ENCODE measurements at regions not wholly inside any gene's neighbourhood (a gene's known extent, or its start where the extent isn't known, plus 50 kb on each side); places are given as distances from the start of the nearest gene placed in this dataset.
A peak's percentile ranks its signal among the peaks of the same experiment; 100 is the strongest.

DNA sequence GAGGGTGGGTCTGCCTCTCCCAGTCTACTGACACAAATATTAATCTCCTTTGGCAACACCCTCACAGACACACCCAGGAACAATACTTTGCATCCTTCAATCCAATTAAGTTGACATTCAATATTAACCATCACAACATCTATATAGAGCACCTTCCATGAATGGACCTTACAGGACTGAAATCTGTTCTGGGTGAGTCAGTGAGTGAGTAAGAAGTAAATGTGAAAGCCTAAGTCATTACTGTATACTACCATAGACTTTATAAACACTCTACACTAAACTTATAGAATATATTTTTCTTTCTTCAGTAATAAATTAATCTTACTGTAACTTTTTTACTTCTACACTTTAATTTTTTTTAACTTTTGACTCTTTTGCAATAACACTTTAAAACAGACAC, 993.8 kb upstream of the MAP3K7 start:
- no peaks in the 10 kb centered on the region for H3K36me3 Mint-ChIP-seq (ENCODE audit: unreplicated experiment)
- peaks cover 12% of the 10 kb centered on the region for H3K4me1 Mint-ChIP-seq (ENCODE audit: unreplicated experiment)
- no peaks in the 10 kb centered on the region for H3K9me3 Mint-ChIP-seq (ENCODE audit: unreplicated experiment)
- no peaks in the 10 kb centered on the region for H3K27me3 Mint-ChIP-seq (ENCODE audit: unreplicated experiment)
- H3K27ac Mint-ChIP-seq (ENCODE audit: unreplicated experiment): no peak overlapping the region
- H3K4me3 Mint-ChIP-seq (ENCODE audit: unreplicated experiment): no peak overlapping the region
- TF ChIP-seq, protein P1, sequence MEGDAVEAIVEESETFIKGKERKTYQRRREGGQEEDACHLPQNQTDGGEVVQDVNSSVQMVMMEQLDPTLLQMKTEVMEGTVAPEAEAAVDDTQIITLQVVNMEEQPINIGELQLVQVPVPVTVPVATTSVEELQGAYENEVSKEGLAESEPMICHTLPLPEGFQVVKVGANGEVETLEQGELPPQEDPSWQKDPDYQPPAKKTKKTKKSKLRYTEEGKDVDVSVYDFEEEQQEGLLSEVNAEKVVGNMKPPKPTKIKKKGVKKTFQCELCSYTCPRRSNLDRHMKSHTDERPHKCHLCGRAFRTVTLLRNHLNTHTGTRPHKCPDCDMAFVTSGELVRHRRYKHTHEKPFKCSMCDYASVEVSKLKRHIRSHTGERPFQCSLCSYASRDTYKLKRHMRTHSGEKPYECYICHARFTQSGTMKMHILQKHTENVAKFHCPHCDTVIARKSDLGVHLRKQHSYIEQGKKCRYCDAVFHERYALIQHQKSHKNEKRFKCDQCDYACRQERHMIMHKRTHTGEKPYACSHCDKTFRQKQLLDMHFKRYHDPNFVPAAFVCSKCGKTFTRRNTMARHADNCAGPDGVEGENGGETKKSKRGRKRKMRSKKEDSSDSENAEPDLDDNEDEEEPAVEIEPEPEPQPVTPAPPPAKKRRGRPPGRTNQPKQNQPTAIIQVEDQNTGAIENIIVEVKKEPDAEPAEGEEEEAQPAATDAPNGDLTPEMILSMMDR (IDR thresholded peaks at IDR 0.05): no peak
- DNase-seq (ENCODE audit: extremely low spot score, unreplicated experiment): no peak

DNA sequence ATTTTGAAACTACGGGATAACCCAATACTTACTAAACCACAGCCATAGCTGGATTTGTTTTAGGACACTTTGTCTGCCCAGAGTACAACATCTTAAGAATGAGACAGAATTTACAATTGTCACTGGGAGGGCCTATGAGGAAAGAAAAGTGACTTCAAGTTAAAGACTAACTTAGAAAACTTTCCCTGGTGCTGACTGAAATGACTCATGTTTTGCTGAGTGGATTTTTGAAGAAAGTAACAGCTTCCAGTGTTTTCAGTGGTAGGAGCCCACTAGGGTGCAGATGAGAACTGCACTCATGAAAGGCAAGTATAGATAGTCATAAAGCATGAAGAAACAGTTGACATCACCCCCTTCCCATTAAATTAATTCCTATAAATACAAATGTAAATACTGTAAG, 988.2 kb upstream of the MAP3K7 start:
- no peak overlapping the region for H3K4me3 Mint-ChIP-seq (ENCODE audit: unreplicated experiment)
- no peaks in the 10 kb centered on the region for H3K9me3 Mint-ChIP-seq (ENCODE audit: unreplicated experiment)
- no peak for DNase-seq (ENCODE audit: extremely low spot score, unreplicated experiment)
- peaks cover 8% of the 10 kb centered on the region for H3K4me1 Mint-ChIP-seq (ENCODE audit: unreplicated experiment)
- TF ChIP-seq, protein P1 (IDR thresholded peaks at IDR 0.05): peak; percentile 22
- no peaks in the 10 kb centered on the region for H3K36me3 Mint-ChIP-seq (ENCODE audit: unreplicated experiment)
- no peaks in the 10 kb centered on the region for H3K27me3 Mint-ChIP-seq (ENCODE audit: unreplicated experiment)
- no peak overlapping the region for H3K27ac Mint-ChIP-seq (ENCODE audit: unreplicated experiment)

DNA sequence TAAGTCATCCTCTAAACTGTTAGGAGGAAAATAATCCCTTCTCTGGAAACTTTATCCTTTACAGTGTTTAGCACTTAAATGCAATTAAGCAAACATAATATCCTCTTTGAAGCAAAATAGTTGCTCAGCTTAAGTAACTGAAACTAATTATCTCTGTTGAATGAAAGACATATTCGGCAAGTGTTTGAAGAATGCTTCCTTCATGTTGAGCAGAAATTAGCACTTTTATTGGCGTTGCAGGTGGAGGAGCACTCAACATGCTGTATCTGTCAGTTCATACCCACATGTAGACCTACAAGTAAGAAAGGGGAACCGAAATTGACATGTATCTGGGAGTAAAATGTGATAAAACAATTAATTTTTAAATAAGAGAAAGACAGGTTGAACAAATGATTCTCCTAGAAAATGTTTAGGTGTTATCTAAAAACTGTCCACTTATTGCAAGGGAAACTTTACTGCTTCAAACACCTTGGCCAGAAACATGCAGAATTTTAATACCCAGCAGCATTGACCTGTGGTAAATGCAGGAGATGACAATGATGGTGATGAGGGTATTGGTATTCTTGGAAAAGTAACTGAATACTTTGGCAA, 987.0 kb upstream of the MAP3K7 start:
- no peak overlapping the region for H3K27ac Mint-ChIP-seq (ENCODE audit: unreplicated experiment)
- H3K36me3 Mint-ChIP-seq (ENCODE audit: unreplicated experiment): no peaks in the 10 kb centered on the region
- H3K4me3 Mint-ChIP-seq (ENCODE audit: unreplicated experiment): no peak overlapping the region
- H3K9me3 Mint-ChIP-seq (ENCODE audit: unreplicated experiment): no peaks in the 10 kb centered on the region
- H3K4me1 Mint-ChIP-seq (ENCODE audit: unreplicated experiment): peaks cover 8% of the 10 kb centered on the region
- TF ChIP-seq, protein P1 (IDR thresholded peaks at IDR 0.05): no peak
- H3K27me3 Mint-ChIP-seq (ENCODE audit: unreplicated experiment): no peaks in the 10 kb centered on the region
- DNase-seq (ENCODE audit: extremely low spot score, unreplicated experiment): no peak

DNA sequence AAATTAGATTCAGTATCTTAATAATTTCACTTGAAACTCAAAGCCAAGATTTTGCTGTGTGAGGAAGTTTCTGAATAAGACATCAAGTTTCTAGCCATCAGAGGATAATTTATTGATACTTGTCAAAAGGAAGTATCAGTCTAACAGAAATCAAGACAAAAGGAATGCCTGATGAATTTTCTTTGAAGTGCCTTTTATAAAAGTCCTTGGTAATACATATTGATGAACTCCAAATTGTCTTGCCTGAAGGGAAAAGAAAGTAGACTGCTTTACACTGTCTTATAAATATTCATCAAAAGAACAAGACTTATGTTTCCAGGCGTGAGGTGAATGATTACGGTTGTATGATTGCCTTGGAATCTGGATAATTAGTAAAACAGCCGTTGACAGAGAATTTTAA, 986.0 kb upstream of the MAP3K7 start:
- Mint-ChIP-seq H3K36me3 (ENCODE audit: unreplicated experiment) (no peaks in the 10 kb centered on the region), H3K4me3 (ENCODE audit: unreplicated experiment) (no peak overlapping the region), H3K4me1 (ENCODE audit: unreplicated experiment) (peaks cover 8% of the 10 kb centered on the region), H3K27ac (ENCODE audit: unreplicated experiment) (no peak overlapping the region), H3K9me3 (ENCODE audit: unreplicated experiment) (no peaks in the 10 kb centered on the region), H3K27me3 (ENCODE audit: unreplicated experiment) (no peaks in the 10 kb centered on the region)
- TF ChIP-seq, protein P1 (IDR thresholded peaks at IDR 0.05): no peak
- no peak for DNase-seq (ENCODE audit: extremely low spot score, unreplicated experiment)

DNA sequence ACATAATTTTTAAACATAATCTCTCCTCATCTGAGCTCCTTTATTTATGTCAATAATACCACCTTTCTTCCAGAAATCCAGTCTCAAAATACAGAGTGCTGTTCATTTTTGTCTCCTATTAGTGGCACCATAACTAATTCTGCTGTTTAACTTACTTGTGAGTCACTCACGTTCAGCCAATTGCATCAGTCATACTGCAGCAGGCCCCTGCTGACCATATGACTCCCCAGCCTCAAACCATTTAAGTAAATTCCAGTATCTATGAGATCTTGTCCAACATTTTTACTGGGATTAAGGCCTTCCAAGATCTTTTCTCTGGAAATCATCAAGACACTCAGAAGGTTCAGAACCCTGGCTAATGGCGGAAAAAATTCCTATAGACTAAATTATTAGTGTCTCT, 982.2 kb upstream of the MAP3K7 start:
- TF ChIP-seq, protein P1 (IDR thresholded peaks at IDR 0.05): no peak
- Mint-ChIP-seq H3K36me3 (ENCODE audit: unreplicated experiment) (peaks cover 11% of the 10 kb centered on the region), H3K9me3 (ENCODE audit: unreplicated experiment) (peaks cover 12% of the 10 kb centered on the region), H3K27ac (ENCODE audit: unreplicated experiment) (no peak overlapping the region), H3K27me3 (ENCODE audit: unreplicated experiment) (no peaks in the 10 kb centered on the region), H3K4me3 (ENCODE audit: unreplicated experiment) (no peak overlapping the region), H3K4me1 (ENCODE audit: unreplicated experiment) (no peaks in the 10 kb centered on the region)
- no peak for DNase-seq (ENCODE audit: extremely low spot score, unreplicated experiment)

All from osteocyte (in vitro differentiated cells).